ENCODE measurements at regions not wholly inside any gene's neighbourhood (a gene's known extent, or its start where the extent isn't known, plus 50 kb on each side); places are given as distances from the start of the nearest gene placed in this dataset.
"Not testable (repeated sequence)": the region's sequence is repeated elsewhere in the genome, so short reads cannot be mapped to it uniquely, and the experiment has no call there.

DNA sequence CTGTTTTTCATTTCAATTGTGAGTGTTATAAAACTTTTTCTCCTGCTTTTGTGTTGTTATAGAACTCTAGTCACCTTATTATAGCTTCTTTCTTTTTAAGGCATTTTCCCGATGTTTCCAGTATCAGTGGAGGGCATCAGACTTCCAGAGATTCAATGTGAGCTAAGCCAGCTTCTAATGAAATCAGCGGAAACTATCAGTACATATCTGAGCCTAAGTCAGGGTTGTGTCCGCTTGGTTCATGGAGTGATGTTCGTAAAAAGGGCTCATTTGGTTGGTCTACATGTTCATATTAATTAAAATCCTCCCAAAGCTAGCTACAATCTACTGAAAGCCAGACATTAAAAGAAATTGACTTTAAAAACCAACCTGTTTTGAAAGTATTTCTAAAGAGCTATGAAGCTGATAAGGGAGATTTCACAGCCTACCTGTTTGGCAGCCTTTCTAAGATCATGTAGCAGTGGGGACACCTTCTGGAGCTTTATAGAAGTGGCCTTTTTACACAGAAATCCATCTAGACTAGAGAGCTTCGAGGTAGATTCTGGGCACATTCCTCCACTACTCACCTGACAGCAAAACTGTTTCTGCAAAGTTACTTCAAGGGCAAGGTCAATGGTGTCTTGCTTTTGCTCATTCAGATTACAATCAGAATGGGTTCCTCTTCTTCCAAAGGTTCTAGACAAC lies 227.1 kb upstream of the NBPF12 start:
- DNase-seq: peak; percentile 7

GRCh38 chr1:146709302-146709701 lies 228.8 kb upstream of the NBPF12 start:
- DNase-seq: not testable (repeated sequence)

- not testable (repeated sequence) for DNase-seq
These were observed 233.9 kb upstream of the NBPF12 start for GRCh38 chr1:146704162-146704724.

DNA sequence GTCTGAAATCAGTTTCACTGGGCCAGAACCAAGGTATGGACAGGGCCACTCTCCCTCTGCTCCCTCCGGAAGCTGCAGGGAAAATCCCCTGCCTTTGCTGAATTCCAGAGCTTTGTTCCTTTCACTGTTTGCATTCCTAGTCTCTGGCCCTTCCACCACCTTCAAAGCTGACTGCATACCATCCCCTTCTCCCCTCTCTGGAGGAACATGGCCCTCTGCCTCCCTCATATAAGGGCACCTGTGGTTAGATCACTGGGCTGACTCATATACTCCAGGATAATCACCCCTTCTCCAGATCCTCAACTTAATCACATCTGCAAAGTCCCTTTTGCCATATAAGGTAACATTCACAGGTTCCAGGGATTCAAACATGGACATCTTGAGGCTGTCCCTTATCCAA lies 236.8 kb upstream of the NBPF12 start:
- DNase-seq: not testable (repeated sequence)

- DNase-seq: not testable (repeated sequence)
These were observed 242.7 kb upstream of the NBPF12 start for GRCh38 chr1:146695388-146695787.

DNA sequence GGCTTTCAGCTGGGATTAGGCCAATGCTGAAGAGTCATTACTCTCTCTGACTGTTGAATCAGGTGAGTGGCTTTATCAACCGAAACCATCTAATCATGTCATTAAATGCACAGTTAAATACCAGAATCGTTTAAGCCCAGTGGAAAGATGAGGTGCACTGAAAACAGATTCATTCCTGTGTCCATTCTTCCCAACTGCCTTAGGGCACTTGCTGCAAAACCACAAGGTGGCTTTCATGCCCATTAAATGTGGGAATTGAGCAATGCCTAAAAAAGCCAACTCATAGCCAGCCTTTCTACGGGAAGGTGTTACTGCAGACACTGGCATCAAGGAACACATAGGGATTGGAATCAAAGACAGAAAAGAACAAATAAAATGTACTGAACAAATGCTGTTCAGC lies 246.3 kb upstream of the NBPF12 start:
- DNase-seq: not testable (repeated sequence)

- DNase-seq: not testable (repeated sequence)
These were observed 249.2 kb upstream of the NBPF12 start for GRCh38 chr1:146688893-146689292.

- DNase-seq: not testable (repeated sequence)
These were observed 251.3 kb upstream of the NBPF12 start for GRCh38 chr1:146686777-146687366.

DNA sequence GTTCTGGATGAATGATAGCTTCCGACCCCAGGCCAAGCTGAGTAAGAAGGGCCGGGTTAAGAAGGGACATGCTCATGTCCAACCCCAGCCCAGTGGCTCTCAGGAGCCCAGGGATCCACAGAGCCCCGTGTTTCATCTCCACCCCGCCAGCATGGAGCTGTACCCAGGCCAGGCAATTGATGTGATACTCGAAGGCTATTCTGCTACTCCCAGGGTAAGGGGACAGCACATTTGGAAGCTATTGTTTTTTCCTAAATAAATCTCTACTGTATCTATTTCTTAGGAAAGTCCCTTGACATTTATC lies 255.0 kb upstream of the NBPF12 start:
- DNase-seq: not testable (repeated sequence)

DNA sequence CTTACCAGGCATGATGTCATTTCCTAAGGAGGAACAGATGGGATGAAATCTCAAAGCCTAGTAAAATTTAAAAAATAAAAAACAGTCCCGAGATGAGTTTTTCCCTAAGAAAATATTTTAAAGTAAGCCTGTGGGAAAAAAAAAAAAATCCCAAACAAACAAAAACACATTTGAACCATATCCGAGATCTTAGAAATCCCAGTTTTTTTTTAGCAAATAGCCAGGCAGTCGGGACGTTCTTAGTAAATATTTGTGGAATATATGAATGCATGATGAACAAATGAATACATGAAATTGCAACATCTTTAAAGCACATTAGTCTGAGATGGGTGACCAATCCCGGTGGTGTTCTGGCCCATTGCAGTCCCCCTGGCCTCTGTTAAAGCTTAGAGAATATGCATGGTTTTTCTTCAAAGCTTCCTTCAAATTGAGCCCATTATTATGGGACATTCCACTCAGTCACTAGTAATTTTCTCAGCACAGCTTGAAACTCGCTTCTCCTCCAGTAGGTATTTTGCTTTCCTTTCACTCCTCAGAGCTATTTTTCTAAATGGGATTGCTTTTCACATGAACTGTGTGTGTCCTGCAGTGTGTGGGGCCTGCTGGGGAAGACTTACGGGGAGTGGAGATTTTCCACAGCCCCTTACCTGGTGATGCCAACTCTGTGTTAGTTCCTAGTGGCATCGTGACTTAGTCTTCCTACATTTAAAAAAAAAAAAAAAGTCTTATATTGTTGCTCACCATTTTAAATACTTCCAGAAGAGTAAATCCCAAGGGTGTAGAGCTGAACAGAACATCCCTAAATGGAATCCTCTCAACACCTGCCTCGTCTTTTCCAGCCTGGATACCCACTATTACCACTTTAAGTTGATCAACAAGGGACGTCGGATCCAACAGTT lies 255.6 kb upstream of the NBPF12 start:
- DNase-seq: not testable (repeated sequence)

- DNase-seq: not testable (repeated sequence)
These were observed 264.3 kb upstream of the NBPF12 start for GRCh38 chr1:146673729-146674299.

DNA sequence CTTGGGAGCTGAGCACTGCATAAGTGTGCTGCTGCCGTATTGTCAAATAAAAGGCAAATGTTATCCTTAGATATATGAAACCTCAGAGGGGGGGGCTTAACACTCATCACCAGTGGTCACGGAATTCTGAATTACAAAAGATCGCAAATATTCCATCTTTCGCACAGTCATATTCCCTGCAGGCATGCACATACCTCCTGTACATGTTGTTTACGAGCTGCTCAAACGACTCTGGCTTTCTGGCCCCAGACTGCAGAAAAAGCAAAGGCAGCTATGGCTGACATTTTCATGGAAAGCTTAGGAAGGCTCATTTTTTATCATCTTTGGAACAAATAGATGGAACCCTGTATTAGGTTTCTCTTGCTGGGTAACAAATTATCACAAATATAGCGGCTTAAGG lies 265.5 kb upstream of the NBPF12 start:
- not testable (repeated sequence) for DNase-seq

- DNase-seq: not testable (repeated sequence)
These were observed 266.5 kb upstream of the NBPF12 start for GRCh38 chr1:146671588-146671987.

DNA sequence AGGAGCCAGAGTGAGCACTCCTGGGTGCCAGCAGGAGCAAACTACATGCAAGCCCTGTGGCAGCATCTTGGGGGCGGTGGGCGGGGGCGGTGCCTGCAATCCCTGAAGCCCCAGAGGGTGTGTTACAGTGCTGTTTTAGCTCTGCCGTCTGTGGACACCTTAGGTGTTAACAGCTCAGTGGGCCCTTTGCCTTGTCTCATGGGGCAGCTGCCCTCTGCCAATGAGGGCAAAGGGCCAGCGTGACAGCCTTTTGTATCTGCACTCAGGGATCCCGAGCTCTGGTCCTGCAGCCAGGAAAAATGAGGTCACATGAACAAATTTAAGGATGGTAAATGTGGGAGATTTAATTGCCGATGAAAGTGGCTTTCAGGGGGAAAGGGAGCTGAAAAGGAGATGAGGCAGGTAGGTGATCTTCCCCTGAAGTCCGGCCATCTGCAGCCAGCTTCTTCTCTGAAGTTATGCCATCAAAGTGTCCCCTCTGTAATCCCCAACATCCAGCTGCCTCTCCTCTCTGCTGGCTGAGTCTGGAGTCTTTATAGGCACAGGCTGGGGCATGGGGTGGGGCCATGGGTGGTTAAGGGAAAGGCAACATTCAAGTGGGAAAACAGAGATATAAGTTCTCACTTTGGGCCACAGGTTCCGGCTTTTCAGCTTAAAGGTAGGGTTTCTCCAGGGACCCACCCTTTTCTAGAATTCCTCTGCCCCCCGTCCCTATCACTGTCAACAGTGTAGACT lies 267.1 kb upstream of the NBPF12 start:
- DNase-seq: not testable (repeated sequence)

- not testable (repeated sequence) for DNase-seq
These were observed 271.8 kb upstream of the NBPF12 start for GRCh38 chr1:146666275-146666674.

DNA sequence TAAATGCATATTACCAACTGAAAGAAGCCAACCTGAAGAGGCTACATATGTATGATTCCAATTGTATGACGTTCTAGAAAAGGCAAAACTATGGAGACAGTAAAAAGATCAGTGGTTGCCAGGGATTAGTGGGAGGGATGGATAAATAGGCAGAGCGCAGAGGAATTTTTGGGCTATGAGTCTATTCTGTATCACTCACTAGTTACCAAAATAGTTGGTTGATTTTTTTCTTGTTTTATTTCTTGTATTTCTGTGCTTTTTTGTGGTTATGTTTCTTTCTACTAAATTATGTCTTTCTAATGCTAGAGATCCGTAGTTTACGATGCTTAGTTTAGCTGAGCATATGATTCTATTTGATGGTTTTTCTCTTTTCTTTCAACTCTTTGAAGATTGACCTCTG lies 277.9 kb upstream of the NBPF12 start:
- DNase-seq: not testable (repeated sequence)

DNA sequence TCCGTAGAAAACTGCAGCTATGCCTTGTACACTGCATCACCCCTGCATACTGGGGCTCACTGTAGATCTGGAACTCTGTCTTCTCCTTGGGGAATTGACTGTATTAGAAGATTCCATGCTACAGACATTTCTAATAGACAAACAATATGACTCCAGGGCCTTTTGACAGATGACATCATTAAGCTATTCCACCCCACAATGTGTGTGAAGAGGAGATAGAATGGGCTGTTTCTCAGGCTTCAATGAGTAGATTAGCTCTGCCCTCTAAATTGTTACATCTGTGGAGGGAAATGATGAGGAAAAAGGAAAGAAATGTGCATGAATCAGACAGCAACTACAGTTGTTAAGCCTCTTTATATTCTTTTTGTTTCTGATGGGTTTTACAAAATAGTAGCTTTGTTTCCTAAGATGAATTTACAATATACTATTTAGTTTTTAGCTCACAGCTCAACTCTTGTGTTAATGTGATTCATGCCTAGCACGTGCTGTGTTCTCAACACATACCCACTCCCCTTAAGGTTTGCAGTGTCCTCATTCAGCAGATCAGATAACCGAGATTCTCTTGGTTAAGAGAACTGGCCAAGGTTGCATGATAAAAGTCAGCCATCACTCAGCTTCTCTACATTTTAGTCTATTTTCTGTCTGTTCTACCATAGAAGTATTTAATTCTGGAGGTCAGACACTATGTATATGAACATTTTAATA lies 281.6 kb upstream of the NBPF12 start:
- DNase-seq: not testable (repeated sequence)

DNA sequence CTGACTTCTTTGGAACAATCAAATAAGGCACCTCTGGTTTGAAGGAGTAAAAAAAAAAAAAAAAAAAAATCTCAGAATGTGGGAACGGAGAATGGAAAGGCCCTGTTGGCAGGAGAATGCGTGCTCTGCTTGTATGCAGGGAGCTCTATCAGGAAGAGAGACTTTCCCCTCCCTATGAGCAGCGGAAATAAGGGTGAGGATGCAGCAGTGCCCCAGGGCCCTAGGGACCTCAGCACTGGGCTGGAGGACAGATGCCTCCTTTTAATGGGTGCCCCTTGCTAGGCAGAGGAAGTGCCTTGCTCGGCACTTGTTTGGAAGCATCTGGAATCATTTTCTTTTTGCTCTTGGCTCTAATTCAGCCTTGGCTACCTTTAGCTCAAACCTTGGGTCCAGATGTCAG lies 283.4 kb upstream of the NBPF12 start:
- DNase-seq: not testable (repeated sequence)

GRCh38 chr1:146645978-146646604 lies 292.0 kb upstream of the NBPF12 start:
- not testable (repeated sequence) for DNase-seq

- not testable (repeated sequence) for DNase-seq
These were observed 296.6 kb upstream of the NBPF12 start for GRCh38 chr1:146641534-146641933.

GRCh38 chr1:146640671-146641070 lies 297.5 kb upstream of the NBPF12 start:
- DNase-seq: not testable (repeated sequence)
